K562 (cell line): ENCODE measurements at regions not wholly inside any gene's neighbourhood (a gene's known extent, or its start where the extent isn't known, plus 50 kb on each side); places are given as distances from the start of the nearest gene placed in this dataset.

Source experiments
- DDX20 ChIP-seq: fragments of 450-650 bp; IDR thresholded peaks from 2 replicates; pipeline ENCODE4 v1.6.1; 2016; ENCODE audit warnings: missing genetic modification characterization, low read depth, mild to moderate bottlenecking, missing compliant biosample characterization, moderate library complexity
- HDAC1 ChIP-seq, 2 experiments: fragments of 450-650 bp; IDR thresholded peaks; 2 replicates each; pipeline ENCODE4 v1.6.1; 2016 to 2017; ENCODE audit warnings: inconsistent platforms in 1 of 2, mild to moderate bottlenecking in 1 of 2, moderate library complexity in 1 of 2
- SMC3 ChIP-seq: conservative IDR thresholded peaks from 2 replicates; pipeline ENCODE4 v1.6.1; 2011; ENCODE audit warnings: low read depth, low read length, improper control_type of control experiment; ENCODE audit not compliant: insufficient read depth
- TAF15 ChIP-seq: fragments of 200-400 bp; formaldehyde crosslinking; IDR thresholded peaks from 2 replicates; pipeline ENCODE4 v1.6.1; 2017; ENCODE audit warnings: mild to moderate bottlenecking, low read depth, low read length, moderate library complexity
- TEAD1 ChIP-seq, 2 experiments: fragments of 450-650 bp in 1 of 2; sonication (generic) in 1 of 2; formaldehyde crosslinking; IDR thresholded peaks; 2 replicates each; pipeline versions ENCODE4 v1.4.0 to v1.8.0; 2020 to 2022; ENCODE audit warnings: mild to moderate bottlenecking in 2 of 2, missing genetic modification reagents in 1 of 2
- ZC3H4 ChIP-seq: sonication (generic); formaldehyde crosslinking; IDR thresholded peaks from 2 replicates; pipeline ENCODE4 v1.9.0; 2021; ENCODE audit warnings: missing genetic modification reagents, borderline replicate concordance
- ZNF830 ChIP-seq: fragments of 250-450 bp; sonication (Bioruptor Pico); IDR thresholded peaks from 2 replicates; pipeline ENCODE4 v1.5.0; 2021; ENCODE audit warnings: mild to moderate bottlenecking
- TF ChIP-seq, protein P1 (sequence below): fragments of 250-450 bp; sonication (Bioruptor Pico); IDR thresholded peaks from 2 replicates; pipeline ENCODE4 v1.4.0; 2020; ENCODE audit warnings: mild to moderate bottlenecking
- TF ChIP-seq, protein P2 (sequence below): sonication (generic); formaldehyde crosslinking; IDR thresholded peaks from 2 replicates; pipeline ENCODE4 v1.8.0; 2022; ENCODE audit warnings: missing genetic modification reagents, mild to moderate bottlenecking, borderline replicate concordance

DNA sequence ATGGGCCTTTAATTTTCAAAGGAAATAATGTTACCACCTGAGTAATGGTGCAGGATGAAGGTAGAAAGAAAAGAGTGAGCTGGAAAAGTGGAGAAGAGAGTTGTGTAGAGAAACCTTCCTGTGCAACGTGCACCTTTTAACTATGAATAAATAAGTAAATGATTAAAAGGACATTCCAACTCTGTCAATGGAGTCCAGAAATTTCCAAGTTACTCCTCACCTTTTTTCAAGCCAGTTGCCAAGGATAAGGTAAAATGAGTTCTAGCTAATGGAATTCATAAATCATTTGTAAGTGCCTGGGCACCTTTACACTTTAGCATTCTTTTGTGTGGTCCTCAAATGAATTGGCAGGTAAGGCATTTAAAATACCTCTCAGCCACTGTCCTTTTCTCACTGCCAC lies 549.4 kb upstream of the NRP1 start (continued):
- TF ChIP-seq TEAD1 (CRISPR knock-in tag; IDR thresholded peaks at IDR 0.05), result no peak
- TF ChIP-seq SMC3, result no peak
- no peak for TF ChIP-seq ZNF830 (CRISPR knock-in tag)
- TF ChIP-seq ZC3H4 (CRISPR knock-in tag), result no peak
- TF ChIP-seq, protein P1, sequence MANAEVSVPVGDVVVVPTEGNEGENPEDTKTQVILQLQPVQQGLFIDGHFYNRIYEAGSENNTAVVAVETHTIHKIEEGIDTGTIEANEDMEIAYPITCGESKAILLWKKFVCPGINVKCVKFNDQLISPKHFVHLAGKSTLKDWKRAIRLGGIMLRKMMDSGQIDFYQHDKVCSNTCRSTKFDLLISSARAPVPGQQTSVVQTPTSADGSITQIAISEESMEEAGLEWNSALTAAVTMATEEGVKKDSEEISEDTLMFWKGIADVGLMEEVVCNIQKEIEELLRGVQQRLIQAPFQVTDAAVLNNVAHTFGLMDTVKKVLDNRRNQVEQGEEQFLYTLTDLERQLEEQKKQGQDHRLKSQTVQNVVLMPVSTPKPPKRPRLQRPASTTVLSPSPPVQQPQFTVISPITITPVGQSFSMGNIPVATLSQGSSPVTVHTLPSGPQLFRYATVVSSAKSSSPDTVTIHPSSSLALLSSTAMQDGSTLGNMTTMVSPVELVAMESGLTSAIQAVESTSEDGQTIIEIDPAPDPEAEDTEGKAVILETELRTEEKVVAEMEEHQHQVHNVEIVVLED, result no peak
- TF ChIP-seq DDX20 (tag), result no peak
- no peak for TF ChIP-seq HDAC1 (IDR thresholded peaks at IDR 0.05)
- TF ChIP-seq, protein P2, sequence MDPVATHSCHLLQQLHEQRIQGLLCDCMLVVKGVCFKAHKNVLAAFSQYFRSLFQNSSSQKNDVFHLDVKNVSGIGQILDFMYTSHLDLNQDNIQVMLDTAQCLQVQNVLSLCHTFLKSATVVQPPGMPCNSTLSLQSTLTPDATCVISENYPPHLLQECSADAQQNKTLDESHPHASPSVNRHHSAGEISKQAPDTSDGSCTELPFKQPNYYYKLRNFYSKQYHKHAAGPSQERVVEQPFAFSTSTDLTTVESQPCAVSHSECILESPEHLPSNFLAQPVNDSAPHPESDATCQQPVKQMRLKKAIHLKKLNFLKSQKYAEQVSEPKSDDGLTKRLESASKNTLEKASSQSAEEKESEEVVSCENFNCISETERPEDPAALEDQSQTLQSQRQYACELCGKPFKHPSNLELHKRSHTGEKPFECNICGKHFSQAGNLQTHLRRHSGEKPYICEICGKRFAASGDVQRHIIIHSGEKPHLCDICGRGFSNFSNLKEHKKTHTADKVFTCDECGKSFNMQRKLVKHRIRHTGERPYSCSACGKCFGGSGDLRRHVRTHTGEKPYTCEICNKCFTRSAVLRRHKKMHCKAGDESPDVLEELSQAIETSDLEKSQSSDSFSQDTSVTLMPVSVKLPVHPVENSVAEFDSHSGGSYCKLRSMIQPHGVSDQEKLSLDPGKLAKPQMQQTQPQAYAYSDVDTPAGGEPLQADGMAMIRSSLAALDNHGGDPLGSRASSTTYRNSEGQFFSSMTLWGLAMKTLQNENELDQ (CRISPR knock-in tag), result no peak
- no peak for TF ChIP-seq TAF15
